ENCODE measurements at regions not wholly inside any gene's neighbourhood (a gene's known extent, or its start where the extent isn't known, plus 50 kb on each side); places are given as distances from the start of the nearest gene placed in this dataset.

DNA sequence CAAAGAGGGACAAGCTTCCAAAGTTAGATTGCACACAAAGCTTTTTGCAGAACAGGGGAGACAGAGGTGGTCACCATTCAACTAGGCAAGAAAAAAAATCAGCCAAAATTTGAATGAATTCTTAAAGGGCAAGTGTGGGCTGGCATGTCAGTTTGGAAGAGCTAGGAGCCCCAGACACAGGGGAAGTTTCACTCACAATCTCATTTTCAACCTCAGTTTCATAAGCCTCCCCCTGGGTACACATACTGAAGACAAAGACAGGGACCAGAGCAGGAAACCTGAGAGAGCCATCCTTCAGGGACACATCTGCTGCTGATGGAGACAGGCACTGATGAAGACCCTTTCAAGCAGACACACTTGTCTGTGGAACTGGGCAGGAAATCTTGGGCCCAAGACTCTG, 106.3 kb upstream of the PSMD7 start (continued):
- TF ChIP-seq, protein P1, sequence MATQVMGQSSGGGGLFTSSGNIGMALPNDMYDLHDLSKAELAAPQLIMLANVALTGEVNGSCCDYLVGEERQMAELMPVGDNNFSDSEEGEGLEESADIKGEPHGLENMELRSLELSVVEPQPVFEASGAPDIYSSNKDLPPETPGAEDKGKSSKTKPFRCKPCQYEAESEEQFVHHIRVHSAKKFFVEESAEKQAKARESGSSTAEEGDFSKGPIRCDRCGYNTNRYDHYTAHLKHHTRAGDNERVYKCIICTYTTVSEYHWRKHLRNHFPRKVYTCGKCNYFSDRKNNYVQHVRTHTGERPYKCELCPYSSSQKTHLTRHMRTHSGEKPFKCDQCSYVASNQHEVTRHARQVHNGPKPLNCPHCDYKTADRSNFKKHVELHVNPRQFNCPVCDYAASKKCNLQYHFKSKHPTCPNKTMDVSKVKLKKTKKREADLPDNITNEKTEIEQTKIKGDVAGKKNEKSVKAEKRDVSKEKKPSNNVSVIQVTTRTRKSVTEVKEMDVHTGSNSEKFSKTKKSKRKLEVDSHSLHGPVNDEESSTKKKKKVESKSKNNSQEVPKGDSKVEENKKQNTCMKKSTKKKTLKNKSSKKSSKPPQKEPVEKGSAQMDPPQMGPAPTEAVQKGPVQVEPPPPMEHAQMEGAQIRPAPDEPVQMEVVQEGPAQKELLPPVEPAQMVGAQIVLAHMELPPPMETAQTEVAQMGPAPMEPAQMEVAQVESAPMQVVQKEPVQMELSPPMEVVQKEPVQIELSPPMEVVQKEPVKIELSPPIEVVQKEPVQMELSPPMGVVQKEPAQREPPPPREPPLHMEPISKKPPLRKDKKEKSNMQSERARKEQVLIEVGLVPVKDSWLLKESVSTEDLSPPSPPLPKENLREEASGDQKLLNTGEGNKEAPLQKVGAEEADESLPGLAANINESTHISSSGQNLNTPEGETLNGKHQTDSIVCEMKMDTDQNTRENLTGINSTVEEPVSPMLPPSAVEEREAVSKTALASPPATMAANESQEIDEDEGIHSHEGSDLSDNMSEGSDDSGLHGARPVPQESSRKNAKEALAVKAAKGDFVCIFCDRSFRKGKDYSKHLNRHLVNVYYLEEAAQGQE (IDR thresholded peaks at IDR 0.05; ENCODE audit: unreplicated experiment) = no peak
- TF ChIP-seq, protein P2, sequence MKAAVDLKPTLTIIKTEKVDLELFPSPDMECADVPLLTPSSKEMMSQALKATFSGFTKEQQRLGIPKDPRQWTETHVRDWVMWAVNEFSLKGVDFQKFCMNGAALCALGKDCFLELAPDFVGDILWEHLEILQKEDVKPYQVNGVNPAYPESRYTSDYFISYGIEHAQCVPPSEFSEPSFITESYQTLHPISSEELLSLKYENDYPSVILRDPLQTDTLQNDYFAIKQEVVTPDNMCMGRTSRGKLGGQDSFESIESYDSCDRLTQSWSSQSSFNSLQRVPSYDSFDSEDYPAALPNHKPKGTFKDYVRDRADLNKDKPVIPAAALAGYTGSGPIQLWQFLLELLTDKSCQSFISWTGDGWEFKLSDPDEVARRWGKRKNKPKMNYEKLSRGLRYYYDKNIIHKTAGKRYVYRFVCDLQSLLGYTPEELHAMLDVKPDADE (IDR thresholded peaks at IDR 0.05) = no peak
- TF ChIP-seq EZH2phosphoT487 (IDR thresholded peaks at IDR 0.05; ENCODE audit: unreplicated experiment) (no peak), EZH2 (IDR thresholded peaks at IDR 0.05; ENCODE audit: low read depth, unreplicated experiment) (no peak), ZNF331 (CRISPR knock-in tag; IDR thresholded peaks at IDR 0.05; ENCODE audit: low read depth) (no peak), ZNF114 (CRISPR knock-in tag; IDR thresholded peaks at IDR 0.05) (no peak), CREB1 (CRISPR knock-in tag; IDR thresholded peaks at IDR 0.05; ENCODE audit: low read depth) (no peak), NANOG (IDR thresholded peaks at IDR 0.05; ENCODE audit: borderline replicate concordance) (no peak), POLR2AphosphoS5 (IDR thresholded peaks at IDR 0.05; ENCODE audit: low read depth) (no peak), JUNB (IDR thresholded peaks at IDR 0.05; ENCODE audit: unreplicated experiment) (no peak)

DNA sequence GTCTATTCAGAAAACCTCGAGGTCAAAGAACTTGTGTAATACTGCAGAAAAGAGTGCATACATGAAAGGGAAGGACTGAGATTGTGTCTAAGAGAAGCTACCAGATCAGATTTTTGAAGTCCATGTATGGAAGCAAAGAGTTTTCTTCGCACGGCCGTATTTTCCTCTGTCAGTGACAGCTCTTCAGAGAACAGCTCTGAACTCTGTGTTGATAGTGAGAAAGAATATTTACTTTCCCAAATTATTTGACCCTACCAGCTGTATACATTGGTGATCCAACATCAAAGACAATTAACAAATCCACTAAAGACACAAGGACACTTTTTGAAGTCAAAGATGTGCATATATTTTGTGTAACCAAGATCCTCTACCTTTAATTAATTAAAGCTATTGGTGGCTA, 107.8 kb upstream of the PSMD7 start:
- no peak overlapping the region for H3K27ac ChIP-seq (ENCODE audit: low read depth)
- H3K79me2 ChIP-seq (replicated peaks; ENCODE audit: insufficient read depth) = no peaks in the 10 kb centered on the region
- H3F3A ChIP-seq (replicated peaks; ENCODE audit: low read depth) = no peaks in the 10 kb centered on the region
- no peaks in the 10 kb centered on the region for H4K20me1 ChIP-seq (replicated peaks; ENCODE audit: insufficient read depth)
- ATAC-seq = no peak
- no peak overlapping the region for H3K4me3 Mint-ChIP-seq
- no peaks in the 10 kb centered on the region for H3K4me1 ChIP-seq (ENCODE audit: insufficient read depth)
- H3K4me1 Mint-ChIP-seq = peaks cover 3% of the 10 kb centered on the region; the same call in 1 of the 3 replicates
- no peaks in the 10 kb centered on the region for H3K27me3 ChIP-seq (ENCODE audit: insufficient read depth)
- no peak for DNase-seq (ENCODE audit: low spot score)
- 0 out of 3 replicates have a peak, but pooled peaks cover 3% of the 10 kb centered on the region for H3K9me3 Mint-ChIP-seq
- H3K27ac Mint-ChIP-seq = no peak overlapping the region
- H3K36me3 ChIP-seq (ENCODE audit: insufficient read depth) = no peaks in the 10 kb centered on the region
- no peak overlapping the region for H3K4me3 ChIP-seq
- H3K36me3 Mint-ChIP-seq (ENCODE audit: low read depth) = no peaks in the 10 kb centered on the region
- no peaks in the 10 kb centered on the region for H3K27me3 Mint-ChIP-seq (ENCODE audit: insufficient read depth, low read depth, poor library complexity)
- no peaks in the 10 kb centered on the region for H3K9me2 ChIP-seq (ENCODE audit: insufficient read depth)
- no peak overlapping the region for H3K4me2 ChIP-seq
- no peak overlapping the region for H2AFZ ChIP-seq
- TF ChIP-seq JUNB (IDR thresholded peaks at IDR 0.05; ENCODE audit: unreplicated experiment) = no peak
- TF ChIP-seq, protein P1 (IDR thresholded peaks at IDR 0.05; ENCODE audit: unreplicated experiment) = no peak
- no peak for TF ChIP-seq EZH2 (IDR thresholded peaks at IDR 0.05; ENCODE audit: low read depth, unreplicated experiment)
- TF ChIP-seq EZH2phosphoT487 (IDR thresholded peaks at IDR 0.05; ENCODE audit: unreplicated experiment) = no peak
- TF ChIP-seq, protein P3, sequence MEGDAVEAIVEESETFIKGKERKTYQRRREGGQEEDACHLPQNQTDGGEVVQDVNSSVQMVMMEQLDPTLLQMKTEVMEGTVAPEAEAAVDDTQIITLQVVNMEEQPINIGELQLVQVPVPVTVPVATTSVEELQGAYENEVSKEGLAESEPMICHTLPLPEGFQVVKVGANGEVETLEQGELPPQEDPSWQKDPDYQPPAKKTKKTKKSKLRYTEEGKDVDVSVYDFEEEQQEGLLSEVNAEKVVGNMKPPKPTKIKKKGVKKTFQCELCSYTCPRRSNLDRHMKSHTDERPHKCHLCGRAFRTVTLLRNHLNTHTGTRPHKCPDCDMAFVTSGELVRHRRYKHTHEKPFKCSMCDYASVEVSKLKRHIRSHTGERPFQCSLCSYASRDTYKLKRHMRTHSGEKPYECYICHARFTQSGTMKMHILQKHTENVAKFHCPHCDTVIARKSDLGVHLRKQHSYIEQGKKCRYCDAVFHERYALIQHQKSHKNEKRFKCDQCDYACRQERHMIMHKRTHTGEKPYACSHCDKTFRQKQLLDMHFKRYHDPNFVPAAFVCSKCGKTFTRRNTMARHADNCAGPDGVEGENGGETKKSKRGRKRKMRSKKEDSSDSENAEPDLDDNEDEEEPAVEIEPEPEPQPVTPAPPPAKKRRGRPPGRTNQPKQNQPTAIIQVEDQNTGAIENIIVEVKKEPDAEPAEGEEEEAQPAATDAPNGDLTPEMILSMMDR (conservative IDR thresholded peaks at IDR 0.05; ENCODE audit: low read depth in 2 of 2) = no peak
